Thymus (tissue), 11 donors: ENCODE measurements at regions not wholly inside any gene's neighbourhood (a gene's known extent, or its start where the extent isn't known, plus 50 kb on each side); places are given as distances from the start of the nearest gene placed in this dataset.
"Not testable (repeated sequence)": the region's sequence is repeated elsewhere in the genome, so short reads cannot be mapped to it uniquely, and the experiment has no call there.

Experiments
- DNase-seq, 9 donors: peaks; one replicate each; pipeline ENCODE4 v3.0.0-alpha.2; 2013; ENCODE audit warnings: low spot score in 9 of 9, low read depth in 6 of 9, missing footprints in 1 of 9
- H3K27ac ChIP-seq, 2 donors: one replicate each; pipeline ENCODE4 v1.5.1; 2013; ENCODE audit warnings: control low read depth in 1 of 2, low read depth in 1 of 2, low read length in 1 of 2, mild to moderate bottlenecking in 1 of 2, moderate library complexity in 1 of 2
- H3K27me3 ChIP-seq, 2 donors: one replicate each; pipeline ENCODE4 v1.5.1; 2013; ENCODE audit warnings: low read length in 1 of 2; ENCODE audit not compliant: control insufficient read depth in 2 of 2, insufficient read depth in 1 of 2
- H3K36me3 ChIP-seq, 2 donors: one replicate each; pipeline ENCODE4 v1.5.1; 2013; ENCODE audit warnings: low read length in 1 of 2, mild to moderate bottlenecking in 1 of 2, moderate library complexity in 1 of 2; ENCODE audit not compliant: control insufficient read depth in 2 of 2, insufficient read depth in 2 of 2
- H3K4me1 ChIP-seq, 2 donors: one replicate each; pipeline ENCODE4 v1.5.1; 2013; ENCODE audit warnings: low read length in 2 of 2; ENCODE audit not compliant: control insufficient read depth in 2 of 2, insufficient read depth in 2 of 2
- H3K4me3 ChIP-seq, 2 donors: one replicate each; pipeline ENCODE4 v1.5.1; 2013; ENCODE audit warnings: low read length in 2 of 2, control low read depth in 1 of 2, mild to moderate bottlenecking in 1 of 2
- H3K9me3 ChIP-seq, 2 donors: one replicate each; pipeline ENCODE4 v1.5.1; 2013; ENCODE audit warnings: low read length in 1 of 2, mild to moderate bottlenecking in 1 of 2; ENCODE audit not compliant: control insufficient read depth in 2 of 2, insufficient read depth in 1 of 2
- WGBS: extraction: QIAGEN DNeasy Blood & Tissue Kit; methylation state at CpG from one replicate; pipeline ENCODE4 v1.1.7; 2013; 5-methylcytosine and 5-hydroxymethylcytosine counted together
- donor health status: healthy.

DNA sequence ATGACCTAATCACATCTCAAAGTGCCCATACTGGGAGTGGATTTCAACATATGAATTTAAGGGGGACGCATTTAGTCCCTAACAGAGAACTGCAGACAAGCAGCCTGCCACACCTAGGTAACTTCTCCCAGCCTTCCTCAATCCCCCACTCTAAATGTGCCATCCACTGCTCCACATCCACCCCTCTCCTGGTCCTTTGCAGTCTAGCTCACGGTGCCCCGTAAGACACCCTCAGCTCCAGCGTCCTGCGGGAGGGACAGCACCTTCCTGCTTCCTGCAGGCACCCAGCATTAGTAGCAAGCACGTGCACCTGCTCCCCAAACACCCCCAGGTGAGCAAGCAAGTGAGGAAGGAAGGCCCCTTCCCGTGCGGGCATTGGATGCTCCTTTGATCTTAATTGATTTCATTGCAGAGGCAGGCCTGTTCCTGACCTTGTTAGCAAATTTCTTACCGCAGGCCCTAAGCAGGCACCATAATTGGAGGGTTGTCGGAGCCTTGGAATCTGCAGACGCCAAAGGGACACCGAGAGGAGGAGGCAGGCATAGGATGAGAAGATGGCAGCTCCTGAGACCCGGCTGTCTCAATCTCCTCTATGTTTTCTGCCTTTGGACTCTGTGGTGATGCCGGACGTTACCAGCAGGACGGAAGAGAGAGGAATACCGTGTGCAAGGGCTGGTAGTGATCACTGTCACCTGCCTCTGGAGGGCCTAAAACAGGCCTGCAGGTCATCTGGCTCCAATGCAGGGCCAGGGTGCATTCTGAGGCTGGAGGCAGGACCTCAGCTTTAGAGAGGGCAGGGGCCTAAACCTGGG is 75.8 kb upstream of the CHST15 start:
- Histone ChIP-seq H3K4me3 (no peak overlapping the region), H3K27ac (no peak overlapping the region), H3K4me1 (peaks cover 0 to 19% of the 10 kb centered on the region in 2 donors), H3K27me3 (no peaks in the 10 kb centered on the region), H3K36me3 (no peaks in the 10 kb centered on the region), H3K9me3 (no peaks in the 10 kb centered on the region)
- WGBS: 97% methylated on average over 17 of the region's 17 CpGs
- DNase-seq: no peak

DNA sequence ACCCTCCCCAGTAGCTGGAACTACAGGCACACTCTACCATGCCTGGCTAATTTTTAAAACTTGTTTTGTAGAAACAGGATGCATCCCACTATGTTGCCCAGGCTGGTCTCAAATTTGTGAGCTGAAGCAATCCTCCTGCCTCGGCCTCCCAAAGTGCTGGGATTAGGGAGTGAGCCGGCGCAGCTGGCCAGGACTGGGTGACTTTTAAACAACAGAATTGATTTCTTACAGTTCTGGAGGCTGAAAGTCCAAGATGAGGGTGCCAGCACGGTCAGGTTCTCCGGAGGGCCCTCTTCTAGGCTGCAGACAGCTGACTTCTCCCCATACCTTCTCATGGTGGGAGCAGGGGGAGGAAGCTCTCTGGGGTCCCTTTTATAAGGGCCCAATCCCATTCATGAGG is 75.2 kb upstream of the CHST15 start:
- DNase-seq: no peak
- no peak overlapping the region for H3K4me3 ChIP-seq
- no peaks in the 10 kb centered on the region for H3K36me3 ChIP-seq
- H3K27me3 ChIP-seq: no peaks in the 10 kb centered on the region
- 97% methylated on average over 5 of the region's 5 CpGs for WGBS
- peaks cover 0 to 19% of the 10 kb centered on the region in 2 donors for H3K4me1 ChIP-seq
- H3K27ac ChIP-seq: no peak overlapping the region
- no peaks in the 10 kb centered on the region for H3K9me3 ChIP-seq

DNA sequence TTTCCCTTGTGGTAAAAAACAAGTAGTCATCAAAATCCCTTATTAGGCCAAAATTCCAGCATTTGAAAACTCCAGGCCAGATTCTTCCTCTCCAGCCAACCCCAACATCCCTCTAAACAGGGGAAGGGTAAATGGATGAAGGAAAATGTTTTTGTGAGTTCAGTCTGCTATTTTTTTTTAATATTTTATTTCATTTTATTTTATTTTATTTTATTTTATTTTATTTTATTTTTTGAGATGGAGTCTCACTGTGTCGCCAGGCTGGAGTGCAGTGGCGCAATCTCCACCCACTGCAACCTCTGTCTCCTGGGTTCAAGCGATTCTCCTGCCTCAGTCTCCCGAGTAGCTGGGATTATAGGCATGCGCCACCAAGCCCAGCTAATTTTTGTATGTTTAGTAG is 74.5 kb upstream of the CHST15 start:
- not testable (repeated sequence) for H3K27ac ChIP-seq, H3K4me3 ChIP-seq, H3K36me3 ChIP-seq, H3K9me3 ChIP-seq, DNase-seq, H3K27me3 ChIP-seq
- WGBS: 98% methylated on average over 5 of the region's 5 CpGs
- peaks cover 0 to 16% of the 10 kb centered on the region in 2 donors for H3K4me1 ChIP-seq

DNA sequence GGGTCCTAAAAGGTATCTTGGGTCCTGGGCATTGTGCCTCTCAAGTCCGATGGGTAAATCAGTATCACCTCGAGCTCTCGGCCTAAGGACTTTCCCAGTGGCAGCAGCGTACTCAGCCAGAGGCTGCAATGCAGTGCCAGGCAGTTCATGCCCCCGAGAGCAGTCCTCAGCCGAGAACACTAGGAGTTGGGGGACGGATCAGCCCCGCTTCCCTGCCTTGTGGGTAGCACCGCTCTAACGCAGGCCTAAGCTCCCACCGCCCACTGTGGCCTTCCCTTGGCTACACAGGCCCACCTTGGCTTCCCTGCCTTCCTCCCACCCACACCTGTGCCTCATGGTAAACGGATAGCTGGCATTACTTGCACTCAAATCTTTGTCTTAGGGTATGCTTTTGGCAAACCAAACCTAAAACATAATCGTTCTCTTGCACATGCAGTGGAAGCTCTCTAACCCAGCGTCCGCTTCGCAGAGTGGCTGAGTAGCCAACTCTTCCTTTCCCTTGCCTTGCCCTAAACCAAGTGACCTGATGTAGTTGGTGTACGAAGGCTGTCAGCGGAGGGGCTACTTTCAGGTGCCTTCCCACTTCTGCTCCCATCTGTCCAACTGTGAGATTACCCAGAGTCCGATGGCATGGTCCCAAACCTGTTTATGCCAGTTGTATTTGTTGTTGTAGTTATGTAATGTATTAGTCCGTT is 73.2 kb upstream of the CHST15 start:
- WGBS: 87% methylated on average over 20 of the region's 20 CpGs
- Histone ChIP-seq H3K36me3 (no peaks in the 10 kb centered on the region), H3K9me3 (no peaks in the 10 kb centered on the region), H3K4me3 (no peak overlapping the region), H3K27me3 (peaks cover 0 to 3% of the 10 kb centered on the region in 2 donors), H3K27ac (no peak overlapping the region), H3K4me1 (peaks cover 0 to 5% of the 10 kb centered on the region in 2 donors)
- DNase-seq: no peak

DNA sequence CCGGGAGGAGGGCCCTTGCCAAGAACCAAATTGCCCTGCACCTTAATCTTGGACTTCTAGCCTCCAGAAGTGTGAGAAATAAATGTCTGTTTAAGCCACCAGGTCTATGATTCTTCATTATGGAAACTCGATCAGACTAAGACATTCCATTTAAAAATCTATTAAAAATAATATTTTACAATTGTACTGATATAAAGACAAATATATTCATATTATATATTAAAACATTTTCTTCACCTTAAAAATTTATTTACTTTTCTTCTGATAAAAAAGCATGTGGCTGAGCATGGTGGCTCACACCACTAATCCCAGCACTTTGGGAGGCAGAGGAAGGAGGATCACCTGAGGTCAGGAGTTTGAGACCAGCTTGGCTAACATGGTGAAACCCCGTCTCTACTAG is 72.4 kb upstream of the CHST15 start:
- H3K36me3 ChIP-seq: no peaks in the 10 kb centered on the region
- H3K9me3 ChIP-seq: no peaks in the 10 kb centered on the region
- H3K27ac ChIP-seq: no peak overlapping the region
- no peaks in the 10 kb centered on the region for H3K4me1 ChIP-seq
- no peak for DNase-seq
- H3K4me3 ChIP-seq: no peak overlapping the region
- WGBS: 95% methylated on average over 3 of the region's 3 CpGs
- H3K27me3 ChIP-seq: peaks cover 0 to 8% of the 10 kb centered on the region in 2 donors

DNA sequence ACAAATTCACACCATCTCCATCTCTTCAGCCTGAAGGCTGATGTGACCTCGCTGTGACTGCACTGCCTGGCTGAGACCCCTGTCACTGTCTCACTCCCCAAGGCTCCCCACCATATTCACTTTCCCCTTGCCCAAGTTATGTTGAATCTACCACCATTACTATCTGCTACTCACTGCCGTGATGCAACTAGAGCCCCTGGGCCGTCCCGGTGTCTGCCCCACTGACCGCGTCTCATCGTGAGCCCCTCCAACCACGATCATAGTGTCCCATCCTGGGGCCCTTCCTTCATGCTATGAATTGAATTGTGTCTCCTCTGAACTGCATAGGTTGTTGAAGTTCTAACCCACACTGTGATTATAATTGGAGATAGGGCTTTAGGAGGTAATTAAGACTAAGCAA is 71.9 kb upstream of the CHST15 start:
- DNase-seq: no peak
- Histone ChIP-seq H3K4me3 (no peak overlapping the region), H3K4me1 (no peaks in the 10 kb centered on the region), H3K36me3 (no peaks in the 10 kb centered on the region), H3K9me3 (no peaks in the 10 kb centered on the region), H3K27me3 (peaks cover 0 to 10% of the 10 kb centered on the region in 2 donors), H3K27ac (no peak overlapping the region)
- WGBS: over 99% methylated on average over 8 of the region's 8 CpGs

DNA sequence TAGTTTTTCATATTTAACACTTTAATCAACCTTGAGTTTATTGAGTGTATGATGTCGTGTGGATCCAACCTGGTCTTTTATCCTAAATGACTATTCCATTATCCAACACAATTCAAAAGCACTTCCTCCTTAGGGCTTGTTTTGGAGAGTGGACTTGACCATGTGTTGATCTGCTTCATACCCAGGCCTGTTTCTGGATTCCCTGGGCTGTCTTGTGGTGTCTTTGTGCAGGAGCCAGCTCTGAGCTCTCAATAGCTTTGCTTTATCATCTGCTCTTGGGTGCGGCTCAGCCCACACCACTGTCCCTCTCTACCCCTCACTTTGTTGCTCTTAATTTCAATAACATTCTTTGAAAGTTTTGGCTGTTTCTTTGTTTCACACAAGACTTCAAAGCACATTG is 70.9 kb upstream of the CHST15 start:
- 98% methylated on average over 2 of the region's 2 CpGs for WGBS
- DNase-seq: no peak
- Histone ChIP-seq H3K9me3 (no peaks in the 10 kb centered on the region), H3K4me3 (no peak overlapping the region), H3K36me3 (no peaks in the 10 kb centered on the region), H3K4me1 (no peaks in the 10 kb centered on the region), H3K27me3 (peaks cover 0 to 17% of the 10 kb centered on the region in 2 donors), H3K27ac (no peak overlapping the region)

DNA sequence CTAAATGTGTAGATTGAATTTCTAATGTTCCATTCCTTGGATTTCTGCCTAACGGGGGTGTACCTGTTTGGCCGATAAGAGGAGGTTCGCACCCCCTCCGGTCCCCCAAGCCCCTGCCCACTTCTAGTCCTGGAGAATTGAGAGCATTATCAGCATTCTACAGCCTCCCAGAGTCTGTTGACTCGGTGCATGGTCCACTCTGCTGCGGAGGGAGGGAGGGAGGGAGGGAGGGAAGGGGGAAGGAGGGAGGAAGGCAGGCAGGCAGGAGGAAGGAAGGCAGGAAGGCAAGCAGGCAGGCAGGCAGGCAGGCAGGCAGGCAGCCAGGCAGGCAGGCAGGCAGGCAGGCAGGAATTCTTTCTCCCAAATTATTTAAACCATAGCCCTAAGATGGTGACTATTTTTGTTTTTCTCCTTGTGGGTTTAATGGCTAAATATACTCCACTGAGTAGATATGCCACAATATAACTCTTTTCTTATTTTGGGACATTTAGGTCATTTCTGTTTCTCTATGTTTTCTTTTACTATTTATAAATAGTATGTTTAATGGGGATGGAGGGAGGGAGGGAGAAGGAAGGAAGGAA is 69.5 kb upstream of the CHST15 start:
- H3K4me3 ChIP-seq: no peak overlapping the region
- 85% methylated on average over 6 of the region's 6 CpGs for WGBS
- no peaks in the 10 kb centered on the region for H3K4me1 ChIP-seq
- no peaks in the 10 kb centered on the region for H3K9me3 ChIP-seq
- H3K36me3 ChIP-seq: no peaks in the 10 kb centered on the region
- H3K27me3 ChIP-seq: peaks cover 0 to 17% of the 10 kb centered on the region in 2 donors
- DNase-seq: no peak
- no peak overlapping the region for H3K27ac ChIP-seq

DNA sequence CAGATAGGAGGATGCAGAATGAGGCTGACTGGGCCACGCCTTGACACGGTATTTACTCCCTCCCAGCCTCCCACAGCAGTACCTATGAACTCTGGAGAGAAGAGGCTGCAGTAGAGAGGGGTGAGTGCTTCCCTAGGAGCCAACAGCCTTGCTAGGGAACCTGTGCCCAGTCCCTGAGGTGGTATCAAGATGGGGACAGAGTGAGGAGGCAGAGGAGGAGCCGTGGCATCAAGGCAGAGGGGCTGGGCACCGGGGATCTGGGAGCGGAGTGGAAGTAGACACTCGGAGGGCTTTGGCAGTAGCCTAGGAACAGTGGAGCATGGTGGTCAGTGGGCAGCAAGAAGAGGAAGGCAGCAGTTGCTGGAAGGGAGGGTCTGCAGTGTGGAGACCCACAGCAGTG is 68.7 kb upstream of the CHST15 start:
- DNase-seq: no peak
- Histone ChIP-seq H3K27ac (no peak overlapping the region), H3K27me3 (peaks cover 0 to 17% of the 10 kb centered on the region in 2 donors), H3K4me3 (no peak overlapping the region), H3K4me1 (no peaks in the 10 kb centered on the region), H3K9me3 (no peaks in the 10 kb centered on the region), H3K36me3 (no peaks in the 10 kb centered on the region)
- 96% methylated on average over 6 of the region's 6 CpGs for WGBS
